NT2/D1 (cell line): ENCODE measurements at regions not wholly inside any gene's neighbourhood (a gene's known extent, or its start where the extent isn't known, plus 50 kb on each side); places are given as distances from the start of the nearest gene placed in this dataset.

Source experiments
- SUZ12 ChIP-seq: IDR thresholded peaks from 2 replicates; pipeline ENCODE4 v1.6.1; 2011; ENCODE audit not compliant: insufficient read length, insufficient read depth; ENCODE audit errors: extremely low read depth
- YY1 ChIP-seq: IDR thresholded peaks from 2 replicates; pipeline ENCODE4 v1.6.1; 2011; ENCODE audit not compliant: insufficient read length, insufficient read depth
- ZNF274 ChIP-seq: IDR thresholded peaks from 2 replicates; pipeline ENCODE4 v1.6.1; 2011; ENCODE audit warnings: mild to moderate bottlenecking, low read depth, low read length

GRCh38 chr3:41144631-41145030, 54.7 kb upstream of the CTNNB1 start:
- no peak for TF ChIP-seq YY1
- no peak for TF ChIP-seq ZNF274
- no peak for TF ChIP-seq SUZ12
